ENCODE measurements at regions not wholly inside any gene's neighbourhood (a gene's known extent, or its start where the extent isn't known, plus 50 kb on each side); places are given as distances from the start of the nearest gene placed in this dataset.

DNA sequence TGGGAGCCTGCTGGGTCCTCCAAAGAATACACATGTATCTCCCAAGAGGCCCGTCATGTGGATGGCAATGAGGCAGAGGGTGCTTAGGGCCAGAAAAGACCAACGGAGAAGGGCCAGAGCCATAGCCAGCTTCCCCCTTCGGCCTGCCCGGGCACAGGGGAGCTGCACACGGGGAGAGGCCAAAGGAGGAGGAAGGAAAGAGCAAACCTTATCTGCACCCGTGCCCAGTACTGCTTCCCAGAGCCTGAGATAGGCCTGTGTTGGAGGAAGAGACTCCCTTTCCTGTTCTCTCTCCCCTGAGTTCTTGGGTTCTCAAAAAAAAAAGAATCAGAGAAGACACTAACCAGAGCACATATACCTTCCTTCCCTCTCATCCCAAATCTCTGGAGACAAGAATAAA, 250.3 kb downstream of the ANAPC1 start:
- Mint-ChIP-seq H3K4me3 (no peak overlapping the region), H3K27ac (no peak overlapping the region), H3K4me1 (no peaks in the 10 kb centered on the region), H3K9me3 (peaks cover 27% of the 10 kb centered on the region), H3K27me3 (ENCODE audit: insufficient read depth) (peaks cover 1% of the 10 kb centered on the region), H3K36me3 (ENCODE audit: low read depth) (peaks cover 3% of the 10 kb centered on the region)
- Histone ChIP-seq H3K9me3 (ENCODE audit: control insufficient read depth, low read length) (peaks cover 12% of the 10 kb centered on the region), H3K4me1 (ENCODE audit: control insufficient read depth, insufficient read depth, low read length) (no peaks in the 10 kb centered on the region), H3K9ac (ENCODE audit: extremely low read depth, low read length, poor library complexity, severe bottlenecking) (no peak overlapping the region), H3K27me3 (ENCODE audit: control insufficient read depth, insufficient read depth, low read length, poor library complexity, severe bottlenecking) (no peaks in the 10 kb centered on the region), H3K27ac (ENCODE audit: low read depth, low read length) (no peak overlapping the region), H3K4me3 (ENCODE audit: low read length) (no peak overlapping the region), H3K36me3 (ENCODE audit: control insufficient read depth, insufficient read depth, low read length) (no peaks in the 10 kb centered on the region)
- WGBS, 2 experiments (ENCODE audit: insufficient coverage in 1 of 2, insufficient read length in 1 of 2): 88 to 93% methylated on average over 5 to 6 of the region's 6 CpGs
- no peak for DNase-seq
- TF ChIP-seq CTCF (conservative IDR thresholded peaks at IDR 0.05): no peak

GRCh38 chr2:111634050-111634794, 249.8 kb downstream of the ANAPC1 start:
- Mint-ChIP-seq H3K9me3 (peaks cover 22% of the 10 kb centered on the region), H3K27ac (no peak overlapping the region), H3K4me1 (no peaks in the 10 kb centered on the region), H3K27me3 (ENCODE audit: insufficient read depth) (peaks cover 1% of the 10 kb centered on the region), H3K36me3 (ENCODE audit: low read depth) (no peaks in the 10 kb centered on the region), H3K4me3 (no peak overlapping the region)
- no peak for DNase-seq
- H3K9me3 ChIP-seq (ENCODE audit: control insufficient read depth, low read length): peaks cover 6% of the 10 kb centered on the region
- WGBS, 2 experiments (ENCODE audit: insufficient coverage in 1 of 2, insufficient read length in 1 of 2): 94 to 95% methylated on average over 2 of the region's 2 CpGs
- no peak overlapping the region for H3K9ac ChIP-seq (ENCODE audit: extremely low read depth, low read length, poor library complexity, severe bottlenecking)
- H3K36me3 ChIP-seq (ENCODE audit: control insufficient read depth, insufficient read depth, low read length): no peaks in the 10 kb centered on the region
- H3K27ac ChIP-seq (ENCODE audit: low read depth, low read length): no peak overlapping the region
- TF ChIP-seq CTCF (conservative IDR thresholded peaks at IDR 0.05): no peak
- H3K4me1 ChIP-seq (ENCODE audit: control insufficient read depth, insufficient read depth, low read length): no peaks in the 10 kb centered on the region
- no peak overlapping the region for H3K4me3 ChIP-seq (ENCODE audit: low read length)
- H3K27me3 ChIP-seq (ENCODE audit: control insufficient read depth, insufficient read depth, low read length, poor library complexity, severe bottlenecking): no peaks in the 10 kb centered on the region

DNA sequence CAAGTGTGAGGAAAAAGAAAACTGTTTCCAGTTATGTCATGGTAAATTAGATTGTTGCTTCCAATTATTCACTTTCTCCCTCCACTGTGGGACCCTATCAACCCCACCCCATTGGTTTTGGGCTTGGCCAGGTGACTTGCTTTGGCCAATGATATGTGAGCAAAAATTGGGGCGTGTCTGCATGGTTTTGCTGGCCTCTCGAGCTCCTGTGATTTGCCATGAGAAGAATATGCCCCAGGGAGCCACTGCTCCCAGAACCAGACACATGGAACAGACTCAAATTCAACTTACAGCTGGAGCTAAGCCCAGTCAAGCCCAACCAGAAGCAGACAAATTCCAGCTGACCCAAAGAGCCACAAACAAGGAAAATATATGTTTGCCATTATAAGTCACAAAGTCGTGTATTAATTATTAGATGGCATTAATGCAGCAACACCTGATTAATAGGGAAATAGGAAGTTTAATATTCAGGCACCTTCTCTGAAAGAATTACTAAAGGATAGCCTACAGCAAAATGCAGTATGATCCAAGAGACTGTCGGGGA, 248.9 kb downstream of the ANAPC1 start:
- peaks cover 1% of the 10 kb centered on the region for H3K27me3 Mint-ChIP-seq (ENCODE audit: insufficient read depth)
- H3K4me1 Mint-ChIP-seq: no peaks in the 10 kb centered on the region
- no peak for TF ChIP-seq CTCF (conservative IDR thresholded peaks at IDR 0.05)
- Histone ChIP-seq H3K9me3 (ENCODE audit: control insufficient read depth, low read length) (no peaks in the 10 kb centered on the region), H3K36me3 (ENCODE audit: control insufficient read depth, insufficient read depth, low read length) (no peaks in the 10 kb centered on the region), H3K27me3 (ENCODE audit: control insufficient read depth, insufficient read depth, low read length, poor library complexity, severe bottlenecking) (no peaks in the 10 kb centered on the region), H3K9ac (ENCODE audit: extremely low read depth, low read length, poor library complexity, severe bottlenecking) (no peak overlapping the region), H3K27ac (ENCODE audit: low read depth, low read length) (no peak overlapping the region), H3K4me1 (ENCODE audit: control insufficient read depth, insufficient read depth, low read length) (no peaks in the 10 kb centered on the region), H3K4me3 (ENCODE audit: low read length) (no peak overlapping the region)
- H3K4me3 Mint-ChIP-seq: no peak overlapping the region
- no peaks in the 10 kb centered on the region for H3K36me3 Mint-ChIP-seq (ENCODE audit: low read depth)
- H3K27ac Mint-ChIP-seq: no peak overlapping the region
- peaks cover 14% of the 10 kb centered on the region for H3K9me3 Mint-ChIP-seq
- DNase-seq: no peak
- 95 to 100% methylated on average over 2 to 3 of the region's 4 CpGs for WGBS, 2 experiments (ENCODE audit: insufficient coverage in 1 of 2, insufficient read length in 1 of 2)
